ENCODE measurements at regions not wholly inside any gene's neighbourhood (a gene's known extent, or its start where the extent isn't known, plus 50 kb on each side); places are given as distances from the start of the nearest gene placed in this dataset.

- Mint-ChIP-seq H3K36me3 (peaks cover 3% of the 10 kb centered on the region), H3K4me3 (peak overlapping the region; percentile 75), H3K4me1 (ENCODE audit: unreplicated experiment) (peaks cover 14% of the 10 kb centered on the region), H3K27ac (peak overlapping the region; percentile 32), H3K27me3 (peaks cover 85% of the 10 kb centered on the region), H3K9me3 (no peaks in the 10 kb centered on the region)
- TF ChIP-seq CTCF (conservative IDR thresholded peaks at IDR 0.05) = no peak
- peak; percentile 50 for DNase-seq (ENCODE audit: extremely low spot score, unreplicated experiment)
Observed at GRCh38 chr13:99894840-99895443, 76.6 kb downstream of the ZIC5 start.

- Mint-ChIP-seq H3K27ac (no peak overlapping the region), H3K4me1 (ENCODE audit: unreplicated experiment) (peaks cover 14% of the 10 kb centered on the region), H3K4me3 (peak overlapping the region; percentile 75), H3K36me3 (peaks cover 3% of the 10 kb centered on the region), H3K27me3 (peaks cover 90% of the 10 kb centered on the region), H3K9me3 (no peaks in the 10 kb centered on the region)
- TF ChIP-seq CTCF (conservative IDR thresholded peaks at IDR 0.05) = no peak
- peak; percentile 61 for DNase-seq (ENCODE audit: extremely low spot score, unreplicated experiment)
Observed at GRCh38 chr13:99894105-99894839, 77.3 kb downstream of the ZIC5 start.

GRCh38 chr13:99893567-99893966 is 78.0 kb downstream of the ZIC5 start:
- H3K27ac Mint-ChIP-seq = no peak overlapping the region
- H3K27me3 Mint-ChIP-seq = peaks cover 89% of the 10 kb centered on the region
- no peaks in the 10 kb centered on the region for H3K9me3 Mint-ChIP-seq
- TF ChIP-seq CTCF (conservative IDR thresholded peaks at IDR 0.05) = no peak
- no peak for DNase-seq (ENCODE audit: extremely low spot score, unreplicated experiment)
- no peak overlapping the region for H3K4me3 Mint-ChIP-seq
- H3K4me1 Mint-ChIP-seq (ENCODE audit: unreplicated experiment) = peaks cover 14% of the 10 kb centered on the region
- H3K36me3 Mint-ChIP-seq = peaks cover 3% of the 10 kb centered on the region

GRCh38 chr13:99892866-99893504 is 78.6 kb downstream of the ZIC5 start:
- peaks cover 83% of the 10 kb centered on the region for H3K27me3 Mint-ChIP-seq
- no peak for TF ChIP-seq CTCF (conservative IDR thresholded peaks at IDR 0.05)
- no peak overlapping the region for H3K27ac Mint-ChIP-seq
- H3K4me3 Mint-ChIP-seq = no peak overlapping the region
- H3K9me3 Mint-ChIP-seq = no peaks in the 10 kb centered on the region
- H3K36me3 Mint-ChIP-seq = peaks cover 3% of the 10 kb centered on the region
- DNase-seq (ENCODE audit: extremely low spot score, unreplicated experiment) = no peak
- peaks cover 14% of the 10 kb centered on the region for H3K4me1 Mint-ChIP-seq (ENCODE audit: unreplicated experiment)

- H3K9me3 Mint-ChIP-seq = no peaks in the 10 kb centered on the region
- TF ChIP-seq CTCF (conservative IDR thresholded peaks at IDR 0.05) = no peak
- peaks cover 3% of the 10 kb centered on the region for H3K36me3 Mint-ChIP-seq
- peak overlapping the region; percentile 44 for H3K4me3 Mint-ChIP-seq
- H3K4me1 Mint-ChIP-seq (ENCODE audit: unreplicated experiment) = peaks cover 14% of the 10 kb centered on the region
- DNase-seq (ENCODE audit: extremely low spot score, unreplicated experiment) = no peak
- peaks cover 76% of the 10 kb centered on the region for H3K27me3 Mint-ChIP-seq
- H3K27ac Mint-ChIP-seq = no peak overlapping the region
Observed at GRCh38 chr13:99892196-99892613, 79.4 kb downstream of the ZIC5 start.
